Left forelimb (tissue), 1 donor: ENCODE measurements at regions not wholly inside any gene's neighbourhood (a gene's known extent, or its start where the extent isn't known, plus 50 kb on each side); places are given as distances from the start of the nearest gene placed in this dataset.

Experiments
- DNase-seq: peaks from one replicate; pipeline ENCODE4 v3.0.0-alpha.2; 2018; ENCODE audit warnings: low spot score

- DNase-seq = no peak
Observed at GRCh38 chr7:84817016-84817415, 369.8 kb downstream of the SEMA3D start.

- DNase-seq = no peak
Observed at GRCh38 chr7:84813376-84813775, 373.5 kb downstream of the SEMA3D start.

- DNase-seq = no peak
Observed at GRCh38 chr7:84812021-84812420, 374.8 kb downstream of the SEMA3D start.

- DNase-seq = no peak
Observed at GRCh38 chr7:84811362-84811761, 375.5 kb downstream of the SEMA3D start.

GRCh38 chr7:84809877-84810276 lies 377.0 kb downstream of the SEMA3D start:
- no peak for DNase-seq

- no peak for DNase-seq
Observed at GRCh38 chr7:84803979-84804378, 382.9 kb downstream of the SEMA3D start.

GRCh38 chr7:84801396-84801795 lies 385.5 kb downstream of the SEMA3D start:
- no peak for DNase-seq

- no peak for DNase-seq
Observed at GRCh38 chr7:84800846-84801245, 386.0 kb downstream of the SEMA3D start.

GRCh38 chr7:84799106-84799505 lies 387.8 kb downstream of the SEMA3D start:
- no peak for DNase-seq

- no peak for DNase-seq
Observed at GRCh38 chr7:84792231-84792893, 394.5 kb downstream of the SEMA3D start.

GRCh38 chr7:84790882-84791281 lies 396.0 kb downstream of the SEMA3D start:
- DNase-seq = no peak

- DNase-seq = no peak
Observed at GRCh38 chr7:84786073-84786472, 400.8 kb downstream of the SEMA3D start.

GRCh38 chr7:84784450-84784849 lies 402.4 kb downstream of the SEMA3D start:
- DNase-seq = no peak

- DNase-seq = no peak
Observed at GRCh38 chr7:84783141-84783778, 403.6 kb downstream of the SEMA3D start.

- DNase-seq = no peak
Observed at GRCh38 chr7:84781838-84782237, 405.0 kb downstream of the SEMA3D start.

GRCh38 chr7:84780158-84781124 lies 406.4 kb downstream of the SEMA3D start:
- no peak for DNase-seq

GRCh38 chr7:84757761-84758160 lies 429.1 kb downstream of the SEMA3D start:
- no peak for DNase-seq

- no peak for DNase-seq
Observed at GRCh38 chr7:84746353-84746752, 440.5 kb downstream of the SEMA3D start.

- DNase-seq = no peak
Observed at GRCh38 chr7:84744385-84744784, 442.5 kb downstream of the SEMA3D start.

- DNase-seq = no peak
Observed at GRCh38 chr7:84738583-84739150, 448.2 kb downstream of the SEMA3D start.

GRCh38 chr7:84735677-84736076 lies 451.2 kb downstream of the SEMA3D start:
- DNase-seq = no peak

- DNase-seq = no peak
Observed at GRCh38 chr7:84735011-84735410, 451.8 kb downstream of the SEMA3D start.
